COLO829 (cell line): ENCODE measurements at regions not wholly inside any gene's neighbourhood (a gene's known extent, or its start where the extent isn't known, plus 50 kb on each side); places are given as distances from the start of the nearest gene placed in this dataset.
A peak's percentile ranks its signal among the peaks of the same experiment; 100 is the strongest.
"Not testable (repeated sequence)": the region's sequence is repeated elsewhere in the genome, so short reads cannot be mapped to it uniquely, and the experiment has no call there.

Experiments
- DNase-seq: peaks from one replicate; pipeline ENCODE4 v3.0.0; 2012; ENCODE audit warnings: low spot score

DNA sequence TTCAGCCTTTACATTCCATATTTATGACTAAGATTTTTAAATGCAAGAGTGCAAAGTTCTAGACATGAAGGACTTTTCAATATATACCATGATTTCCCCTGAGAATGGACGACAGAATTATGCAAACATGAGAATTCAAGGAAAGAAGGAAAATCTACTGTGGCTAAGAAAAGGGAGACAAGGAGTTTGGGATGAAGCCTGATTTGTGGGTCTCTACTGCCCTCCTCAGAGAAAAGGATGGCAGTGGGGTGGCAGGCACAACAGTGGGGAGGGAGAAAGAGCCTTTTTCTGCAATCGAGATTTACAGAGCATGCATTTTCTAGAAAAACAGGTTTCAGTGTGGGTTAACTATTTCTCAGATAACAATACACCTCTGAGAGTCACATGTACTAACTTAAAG, 466.9 kb upstream of the NRSN1 start:
- peak; percentile 58 for DNase-seq

DNA sequence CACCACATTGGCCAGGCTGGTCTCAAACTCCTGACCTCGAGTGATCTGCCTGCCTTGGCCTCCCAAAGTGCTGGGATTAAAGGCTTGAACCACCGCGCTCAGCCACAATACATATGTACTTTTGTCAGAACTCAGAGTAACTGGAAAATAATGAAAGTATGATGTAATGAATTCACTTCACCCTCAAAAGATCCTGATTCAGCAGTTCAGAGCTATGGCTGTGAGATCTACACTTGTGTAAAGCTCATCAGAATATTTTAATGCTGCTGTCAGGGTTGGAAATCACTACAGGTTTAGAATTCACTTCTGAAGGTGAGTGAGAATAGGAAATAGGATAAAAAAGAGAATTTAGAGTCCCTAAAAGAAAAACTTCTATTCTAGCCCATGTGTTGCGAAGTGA, 464.5 kb upstream of the NRSN1 start:
- DNase-seq, result no peak

DNA sequence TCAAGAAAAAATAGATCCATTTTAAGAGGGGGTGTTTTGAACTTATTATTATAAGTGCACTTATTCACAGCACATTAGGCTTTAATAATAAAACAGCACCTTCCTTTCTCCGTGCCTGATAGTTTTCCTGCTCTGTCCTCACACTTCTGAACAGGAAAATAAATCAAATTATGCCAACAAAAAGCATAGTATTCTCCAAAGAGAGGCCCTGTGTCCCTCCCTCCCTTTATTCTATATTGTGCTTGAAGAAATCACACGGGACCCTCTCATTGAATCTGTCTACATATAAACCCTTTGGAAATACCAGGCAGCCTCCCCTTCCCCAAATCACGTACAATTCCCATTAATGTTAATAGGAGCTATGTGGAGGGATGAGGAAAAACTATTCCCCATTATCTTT, 462.9 kb upstream of the NRSN1 start:
- DNase-seq, result no peak

DNA sequence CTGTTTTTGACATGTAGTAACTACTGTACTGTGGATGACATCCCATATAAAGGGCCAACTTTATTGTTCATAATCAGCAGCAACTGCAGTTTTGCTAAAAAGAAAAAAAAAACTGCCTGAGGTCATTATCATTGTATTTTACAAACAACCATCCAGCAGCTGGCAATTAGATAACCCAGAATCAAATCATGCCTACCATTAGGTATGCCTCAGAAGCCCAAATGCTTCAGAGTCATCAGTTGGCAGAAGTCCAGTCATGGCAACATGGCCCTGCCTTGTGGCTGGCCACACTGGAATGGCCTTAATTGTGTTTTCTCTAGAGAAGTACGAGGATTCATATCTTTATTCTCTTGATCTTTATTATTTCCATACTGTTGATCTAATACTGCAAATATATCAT, 462.4 kb upstream of the NRSN1 start:
- no peak for DNase-seq

DNA sequence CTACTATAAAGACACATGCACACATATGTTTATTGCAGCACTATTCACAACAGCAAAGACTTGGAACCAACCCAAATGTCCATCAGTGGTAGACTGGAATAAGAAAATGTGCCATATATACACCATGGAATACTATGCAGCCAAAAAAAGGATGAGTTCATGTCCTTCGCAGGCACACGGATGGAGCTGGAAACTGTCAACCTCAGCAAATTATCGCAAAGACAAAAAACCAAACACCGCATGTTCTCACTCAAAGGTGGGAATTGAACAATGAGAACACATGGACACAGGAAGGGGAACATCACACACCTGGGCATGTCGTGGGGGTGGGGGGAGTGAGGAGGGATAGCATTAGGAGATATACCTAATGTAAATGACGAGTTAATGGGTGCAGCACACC, 460.1 kb upstream of the NRSN1 start:
- not testable (repeated sequence) for DNase-seq

DNA sequence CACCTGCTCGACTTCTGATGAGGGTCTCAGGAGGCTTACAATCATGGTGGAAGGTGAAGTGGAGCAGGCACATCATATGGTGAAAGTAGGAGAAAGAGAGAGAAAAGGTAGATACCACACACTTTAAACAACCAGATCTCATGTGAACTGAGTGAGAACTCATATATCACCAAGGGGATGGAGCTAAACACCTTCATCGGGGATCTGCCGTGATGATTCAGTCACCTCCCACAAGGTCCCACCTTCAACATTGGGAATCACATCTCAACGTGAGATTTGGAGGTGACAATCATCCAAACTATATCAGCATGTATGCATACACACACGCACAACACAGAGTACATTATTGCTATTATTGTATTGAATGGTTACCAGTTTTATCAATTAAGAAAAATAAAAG, 453.3 kb upstream of the NRSN1 start:
- DNase-seq, result no peak

DNA sequence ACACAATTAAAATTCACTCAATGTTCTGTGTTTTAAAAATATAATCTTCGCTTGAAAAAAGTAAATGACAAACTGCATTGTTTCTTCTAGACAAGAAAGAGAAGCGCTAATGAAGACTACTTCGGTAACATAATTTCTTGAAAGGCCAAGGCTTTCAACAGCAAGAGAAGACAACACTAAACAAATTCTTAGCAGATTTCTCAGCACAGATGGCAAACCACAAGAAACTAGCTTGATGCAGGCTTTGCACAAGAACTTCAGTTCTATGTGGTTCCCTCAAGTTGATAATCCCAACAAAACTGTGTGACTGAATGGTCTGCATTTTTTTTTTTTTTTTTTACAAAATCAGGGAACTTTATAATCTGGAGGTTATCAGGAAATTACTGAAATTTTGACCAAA, 447.4 kb upstream of the NRSN1 start:
- DNase-seq, result no peak

DNA sequence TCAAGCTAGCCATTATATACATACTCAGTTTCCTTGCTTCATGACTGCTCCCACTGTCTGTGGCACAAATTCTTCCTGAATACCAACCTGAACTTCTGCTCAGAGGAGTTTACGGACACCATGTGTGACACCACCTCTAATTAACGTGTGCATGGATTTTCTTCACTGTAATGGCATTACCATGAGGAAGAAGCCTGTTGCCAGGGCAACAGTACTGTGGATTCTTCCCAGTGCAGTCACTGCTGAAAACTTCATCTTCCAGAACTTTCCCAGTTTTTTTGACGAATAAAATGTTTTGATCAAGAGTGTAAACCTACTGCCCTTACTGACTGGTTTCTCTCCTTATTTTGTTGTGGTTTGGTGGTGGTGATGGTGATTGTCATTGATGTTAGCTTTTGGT, 444.3 kb upstream of the NRSN1 start:
- DNase-seq, result no peak

DNA sequence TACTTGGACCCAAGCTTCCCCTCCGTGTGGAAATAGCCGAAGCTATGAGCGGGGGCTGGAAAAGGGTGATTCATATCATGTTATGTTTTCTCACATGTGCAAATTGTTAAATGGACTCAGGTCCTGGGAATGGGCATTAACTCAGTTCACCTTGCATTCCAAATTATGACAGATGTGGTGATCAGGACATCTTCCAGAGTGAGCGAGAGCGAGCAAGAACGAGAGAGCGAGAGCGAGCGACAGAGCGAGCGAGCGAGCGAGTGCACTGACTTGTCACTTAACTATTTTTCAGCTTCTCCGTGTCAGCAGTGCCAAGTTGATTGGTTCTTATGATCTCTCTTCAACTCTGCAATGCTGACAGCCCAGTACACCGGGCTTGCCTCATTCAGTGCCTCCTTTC, 437.4 kb upstream of the NRSN1 start:
- DNase-seq, result no peak

DNA sequence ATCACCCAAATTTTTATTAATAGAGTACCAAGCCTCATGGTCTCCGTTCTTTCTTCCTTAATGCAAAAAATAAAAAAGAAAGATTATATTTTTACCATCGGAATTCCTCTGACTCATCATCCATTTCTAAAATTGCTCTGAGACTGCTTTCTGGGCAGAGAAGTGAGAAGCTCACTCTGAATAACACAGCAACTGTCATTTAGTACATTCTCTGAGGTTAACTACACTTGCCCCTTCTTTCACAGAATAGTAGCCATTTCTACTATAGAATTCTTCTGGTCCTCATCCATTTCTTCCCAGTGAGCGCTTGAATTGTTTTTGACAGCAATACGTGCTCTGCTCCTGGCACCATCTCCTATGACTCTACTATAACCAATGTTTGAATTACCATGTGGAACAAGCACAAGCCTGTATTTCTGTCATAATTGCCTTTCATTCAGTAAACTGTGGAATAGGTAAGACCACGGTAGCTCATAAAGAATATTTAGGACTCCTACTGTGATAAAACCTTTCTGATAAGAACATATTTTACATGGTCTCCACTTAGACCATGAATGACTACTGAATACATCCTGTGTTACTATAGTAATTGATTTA, 435.5 kb upstream of the NRSN1 start:
- DNase-seq, result no peak

DNA sequence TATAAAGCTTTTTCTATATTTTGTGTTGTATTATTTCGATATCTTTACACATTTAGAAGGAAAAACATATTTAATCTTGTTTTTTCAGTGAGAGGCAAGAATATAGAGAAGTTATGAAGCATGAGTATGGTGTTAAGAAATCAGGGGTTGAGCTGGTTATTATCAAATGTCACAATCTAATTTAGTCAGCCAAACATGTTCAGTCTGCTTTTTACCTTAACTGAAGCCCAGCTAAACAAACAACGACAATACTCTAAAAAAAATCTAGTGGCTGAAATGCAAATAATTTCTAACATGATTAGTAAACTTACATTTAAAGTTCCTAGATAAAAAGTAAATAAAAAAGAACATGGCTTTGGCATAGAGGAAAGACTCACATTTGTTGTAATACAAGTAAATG, 433.8 kb upstream of the NRSN1 start:
- DNase-seq, result no peak

DNA sequence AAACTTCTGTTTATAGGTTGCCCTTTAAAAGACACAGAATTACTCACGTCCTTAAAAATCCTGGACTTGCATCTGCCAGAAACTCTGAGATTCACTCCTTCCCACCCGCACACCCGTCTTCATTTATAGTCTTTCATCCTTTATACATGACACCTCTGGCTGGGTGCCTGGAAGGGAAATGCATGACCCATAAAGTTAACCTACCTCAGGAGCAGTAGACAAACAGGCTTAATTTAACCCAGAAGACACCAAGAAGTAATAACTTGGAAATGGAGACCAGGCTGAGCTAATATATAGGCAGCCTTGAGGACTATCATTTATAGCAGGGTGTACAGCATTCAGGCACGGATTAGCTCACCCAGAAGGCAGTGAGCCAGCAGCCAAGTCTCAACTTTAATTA, 429.0 kb upstream of the NRSN1 start:
- no peak for DNase-seq

DNA sequence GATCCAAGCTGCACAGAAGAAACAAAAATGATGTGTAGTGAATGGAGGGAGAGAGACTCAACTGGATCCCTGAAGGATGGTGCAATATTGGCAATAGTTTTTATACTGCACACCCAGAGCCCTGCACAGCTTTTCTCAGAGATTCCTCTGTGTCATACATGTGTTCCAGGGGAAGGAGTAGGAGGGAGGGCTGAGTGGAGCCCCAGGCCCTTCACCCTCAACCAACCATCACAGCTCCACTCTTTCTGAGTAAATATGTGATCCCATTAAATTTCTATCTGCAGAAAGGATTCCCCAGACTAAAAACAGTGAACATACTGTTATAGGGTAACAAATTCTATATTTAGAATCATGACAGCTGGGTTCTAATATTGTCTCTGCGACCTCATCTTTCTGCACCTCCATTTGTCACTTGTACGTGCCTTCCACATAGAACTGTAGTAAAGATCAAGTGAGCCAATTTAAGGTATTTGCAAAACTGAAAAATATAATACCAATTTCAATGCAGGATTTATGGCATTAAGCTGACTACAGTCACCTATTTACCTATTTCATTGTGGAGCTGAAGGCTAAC, 421.4 kb upstream of the NRSN1 start:
- no peak for DNase-seq

DNA sequence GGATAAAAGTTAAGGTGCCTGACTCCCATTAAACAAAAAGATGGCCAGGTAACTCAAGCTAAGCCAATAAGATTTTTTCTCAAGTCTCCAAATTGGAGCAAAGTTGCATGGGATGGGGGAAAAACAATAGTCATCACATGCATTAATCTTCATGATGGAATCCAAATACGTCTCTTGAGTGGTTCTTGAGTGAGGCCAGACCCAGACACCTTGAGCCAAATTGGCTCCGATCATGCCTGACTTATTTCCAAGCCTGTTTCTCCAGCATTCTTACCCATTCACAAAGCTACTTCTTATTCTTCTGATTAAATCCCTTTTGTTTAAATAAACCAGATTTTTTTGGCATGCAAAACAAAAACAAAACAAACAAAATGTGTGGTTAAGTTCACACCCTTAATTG, 420.3 kb upstream of the NRSN1 start:
- no peak for DNase-seq

DNA sequence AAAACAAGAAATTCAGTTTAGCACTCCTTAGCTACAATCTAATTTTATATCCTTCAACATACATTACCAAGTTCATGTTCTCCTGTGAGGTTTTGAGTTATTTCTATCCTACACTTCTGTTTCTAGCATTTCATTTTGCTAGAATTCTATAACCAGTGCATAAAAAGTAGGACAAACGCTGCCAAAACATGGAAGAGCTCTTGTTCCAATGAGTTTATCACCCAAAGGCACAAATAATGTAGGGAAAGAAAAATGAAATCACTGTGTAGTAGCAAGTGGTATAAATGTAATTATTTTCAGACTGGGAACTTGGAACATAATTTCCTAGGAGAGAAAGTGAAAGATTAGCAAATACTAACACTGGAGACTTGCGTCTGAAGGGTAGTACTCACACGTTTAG, 413.3 kb upstream of the NRSN1 start:
- DNase-seq, result no peak

DNA sequence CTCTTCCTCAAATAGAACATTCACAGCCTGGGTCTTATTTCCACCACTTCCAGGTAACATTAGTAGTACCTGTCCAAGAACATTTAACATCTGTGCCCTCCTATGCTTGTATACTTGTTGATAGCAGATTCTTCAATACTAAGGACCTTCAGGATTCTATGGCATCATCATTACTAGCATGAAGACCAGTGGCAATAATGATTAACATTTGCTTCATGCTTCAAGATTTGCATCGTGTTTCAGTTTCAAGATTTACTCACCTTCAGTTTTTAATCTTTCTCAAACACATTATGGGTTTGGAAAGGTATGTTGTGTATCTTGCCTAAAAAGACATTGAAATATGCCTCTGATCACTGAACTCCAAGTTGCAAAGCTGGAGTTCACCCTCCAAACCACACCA, 412.8 kb upstream of the NRSN1 start:
- no peak for DNase-seq

DNA sequence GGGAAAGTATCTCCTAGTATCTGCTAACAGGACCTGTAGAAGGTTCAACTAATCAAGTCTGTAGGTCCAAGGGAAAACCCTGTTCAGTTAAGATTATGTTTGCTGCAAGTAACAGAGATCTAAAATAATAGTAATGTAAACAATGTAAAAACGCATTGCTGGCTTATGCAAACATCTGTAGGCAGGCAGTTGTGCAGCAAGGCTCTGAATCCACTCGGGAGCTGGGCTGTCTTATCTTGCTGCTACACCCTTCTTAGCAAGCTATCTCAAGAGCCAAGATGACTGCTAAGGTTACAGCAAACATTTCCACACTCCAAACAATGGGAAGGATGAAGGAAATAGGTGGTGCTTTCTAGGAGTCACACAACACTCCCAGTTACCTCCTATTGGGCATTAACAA, 397.3 kb upstream of the NRSN1 start:
- DNase-seq, result no peak

DNA sequence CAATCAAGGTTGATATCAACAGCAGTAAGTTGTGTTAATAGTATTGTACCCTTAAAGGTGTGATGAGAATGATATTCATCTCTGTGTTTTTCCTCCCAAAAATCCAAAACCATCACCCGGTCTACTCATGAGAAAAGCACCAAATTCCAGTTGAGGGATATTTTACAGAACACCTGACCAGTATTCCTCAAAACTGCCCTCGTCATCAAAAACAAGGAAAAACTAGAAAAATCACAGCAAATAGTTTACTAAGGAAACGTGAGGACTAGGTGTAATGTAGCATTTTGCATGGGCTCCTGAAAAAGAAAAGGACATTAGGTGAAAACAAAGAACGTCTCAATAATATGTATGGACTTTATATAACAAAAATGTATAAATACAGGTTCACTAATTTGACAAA, 394.4 kb upstream of the NRSN1 start:
- DNase-seq, result no peak

DNA sequence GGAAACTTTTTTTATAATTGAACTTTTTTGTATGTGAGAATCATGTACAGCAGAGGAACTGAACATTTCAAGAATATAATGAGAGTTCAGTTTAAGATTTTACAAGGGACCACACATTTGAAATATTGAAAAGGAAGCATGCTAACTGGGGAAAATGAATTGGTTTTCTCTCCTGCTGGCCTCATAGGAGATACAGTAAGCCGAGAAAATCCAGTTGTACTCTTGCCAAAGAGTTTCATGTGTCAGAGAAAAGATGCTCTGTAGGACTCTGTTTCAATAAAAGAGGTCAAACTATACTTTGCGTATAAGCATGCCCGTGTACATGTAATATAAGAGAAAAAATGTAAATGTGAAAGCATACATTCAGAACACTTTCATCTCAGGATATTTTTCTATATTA, 393.5 kb upstream of the NRSN1 start:
- DNase-seq, result no peak

DNA sequence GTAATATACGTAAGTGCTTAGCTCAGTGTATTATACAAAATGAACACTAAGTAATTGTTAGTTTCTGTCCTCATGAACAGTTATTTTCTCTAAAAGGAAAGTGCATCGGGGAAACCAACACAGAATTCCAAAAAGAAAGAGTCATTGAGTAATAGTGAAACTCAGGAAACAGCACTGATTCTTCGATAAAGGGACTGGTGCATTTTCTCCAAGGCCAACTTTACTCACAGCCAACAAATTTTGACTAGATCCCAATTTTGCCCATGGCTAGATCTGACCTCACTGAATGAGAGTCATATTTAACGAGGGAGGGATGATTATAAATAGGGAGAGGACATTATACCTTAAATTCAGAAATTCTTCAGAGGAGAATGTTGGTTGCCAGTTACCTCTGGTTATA, 390.9 kb upstream of the NRSN1 start:
- DNase-seq, result peak; percentile 89

DNA sequence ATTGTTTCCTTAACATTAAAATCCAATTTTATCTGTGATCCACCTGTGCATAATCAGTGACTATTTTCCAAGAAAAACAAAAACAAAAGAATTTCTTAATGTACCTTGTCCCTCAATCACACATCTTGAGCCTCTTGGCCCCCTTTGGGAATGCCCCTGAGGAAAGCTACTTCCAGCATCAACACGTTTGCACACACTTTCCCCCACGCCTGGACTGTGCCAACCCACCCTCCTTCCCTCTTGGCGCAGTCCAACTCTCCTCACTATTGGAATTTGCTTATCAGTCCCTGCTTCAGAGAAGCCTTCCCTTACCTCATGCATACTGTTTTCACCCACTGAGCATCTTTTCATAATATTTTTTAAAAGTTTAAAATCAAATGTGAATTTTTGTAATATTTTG, 389.4 kb upstream of the NRSN1 start:
- no peak for DNase-seq

DNA sequence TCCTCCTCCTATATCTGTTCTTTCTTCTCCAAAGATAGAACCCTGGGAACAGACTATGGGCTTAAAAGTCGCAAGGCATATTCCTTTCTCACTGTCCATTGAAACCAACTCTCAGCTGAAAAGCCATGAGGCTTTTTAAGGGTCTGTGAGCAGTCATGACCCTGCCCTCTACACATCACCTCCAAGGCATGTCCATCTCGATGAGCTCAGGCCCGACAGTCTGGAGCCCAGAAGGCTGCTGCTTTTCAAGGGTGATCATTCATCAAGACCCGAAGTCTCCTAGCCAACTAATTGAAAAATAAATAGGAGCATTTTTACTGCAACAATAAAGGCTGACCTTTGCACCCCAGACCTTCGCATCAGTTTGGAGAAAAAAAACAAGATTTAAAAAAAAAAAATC, 378.8 kb upstream of the NRSN1 start:
- DNase-seq, result no peak

DNA sequence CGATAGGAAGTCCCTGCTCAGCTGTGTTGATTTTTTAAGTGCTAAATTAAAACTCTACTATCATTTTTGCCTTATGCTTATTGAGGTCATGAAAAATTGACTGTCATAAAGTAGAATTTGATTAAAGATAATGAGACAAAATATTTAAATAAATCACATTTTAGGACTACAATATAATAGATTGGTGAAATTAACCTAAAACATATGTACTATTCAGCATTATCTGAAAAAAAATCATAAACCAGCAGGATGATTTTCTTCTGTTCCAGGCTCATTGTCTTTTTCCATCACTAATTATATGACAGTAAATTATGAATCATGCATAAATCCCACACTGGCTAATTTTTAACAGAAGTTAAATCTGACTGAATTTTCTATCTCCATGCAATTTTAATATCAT, 373.6 kb upstream of the NRSN1 start:
- no peak for DNase-seq

DNA sequence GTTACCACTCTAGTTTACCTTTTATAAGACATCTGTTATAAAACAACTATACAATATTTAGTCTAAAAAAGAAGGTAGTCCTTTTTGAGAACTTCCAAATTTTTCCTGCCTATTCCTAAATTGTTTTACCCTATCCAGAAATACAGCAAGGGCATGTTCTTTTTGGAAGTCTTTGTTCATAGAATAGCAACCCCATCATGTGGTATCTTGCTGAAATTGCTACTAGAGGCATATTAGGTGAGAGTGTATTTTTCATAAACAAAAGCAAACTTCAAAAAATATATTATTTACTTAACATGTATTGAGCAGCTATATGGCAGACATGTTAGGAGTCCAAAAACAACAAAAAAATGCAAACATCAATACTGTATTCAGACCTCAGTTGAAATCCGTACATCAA, 371.8 kb upstream of the NRSN1 start:
- DNase-seq, result no peak

DNA sequence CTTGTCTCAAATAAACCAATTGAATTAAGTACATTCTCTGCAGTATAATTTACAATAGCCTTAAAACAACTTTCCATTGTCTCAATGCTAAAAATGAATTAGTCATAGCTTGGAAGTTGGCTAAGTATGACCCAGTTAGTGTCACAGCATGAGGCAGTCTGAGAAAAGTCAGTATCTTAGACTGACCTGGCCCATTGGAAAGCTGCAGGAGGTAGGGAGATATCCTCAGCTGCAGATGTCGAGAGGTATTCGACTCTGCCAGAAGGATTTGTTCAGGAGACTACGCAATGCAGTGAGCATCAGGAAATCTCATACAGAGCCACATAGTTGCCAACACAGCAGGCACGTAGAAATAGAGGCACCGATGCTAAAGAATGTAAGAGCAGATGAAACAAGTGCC, 350.9 kb upstream of the NRSN1 start:
- no peak for DNase-seq
